Astrocyte (in vitro differentiated cells and primary cell): ENCODE measurements at regions not wholly inside any gene's neighbourhood (a gene's known extent, or its start where the extent isn't known, plus 50 kb on each side); places are given as distances from the start of the nearest gene placed in this dataset.
A peak's percentile ranks its signal among the peaks of the same experiment; 100 is the strongest.

ENCODE experiments used
- DNase-seq: peaks from one replicate; pipeline ENCODE4 v3.0.0-alpha.2; 2010; ENCODE audit warnings: low read depth
- FAIRE-seq: peaks from 2 replicates; lab custom pipeline; 2011; peaks lifted over from hg19 to GRCh38; lab: Jason Lieb, UNC
- H2AFZ ChIP-seq: 2 replicates; pipeline ENCODE4 v1.6.0; 2012; ENCODE audit warnings: low read depth, low read length, inconsistent platforms
- H3K27ac ChIP-seq: 2 replicates; pipeline ENCODE4 v1.5.1; 2011; ENCODE audit warnings: low read depth, low read length, inconsistent platforms
- H3K27me3 ChIP-seq: 2 replicates; pipeline ENCODE4 v1.6.0; 2011; ENCODE audit warnings: low read length, inconsistent platforms; ENCODE audit not compliant: insufficient read depth
- H3K36me3 ChIP-seq: 2 replicates; pipeline ENCODE4 v1.5.1; 2011; ENCODE audit warnings: low read length, inconsistent platforms; ENCODE audit not compliant: insufficient read depth
- H3K4me1 ChIP-seq: 2 replicates; pipeline ENCODE4 v1.5.1; 2011; ENCODE audit warnings: low read length, inconsistent platforms; ENCODE audit not compliant: insufficient read depth
- H3K4me2 ChIP-seq: 2 replicates; pipeline ENCODE4 v1.6.0; 2012; ENCODE audit warnings: low read length, inconsistent platforms
- H3K4me3 ChIP-seq: 2 replicates; pipeline ENCODE4 v1.5.1; 2011; ENCODE audit warnings: low read depth, mild to moderate bottlenecking, low read length, inconsistent platforms; ENCODE audit not compliant: insufficient read depth
- H3K79me2 ChIP-seq: 2 replicates; pipeline ENCODE4 v1.6.0; 2012; ENCODE audit warnings: mild to moderate bottlenecking, low read length, inconsistent platforms; ENCODE audit not compliant: insufficient read depth
- H3K9ac ChIP-seq: 2 replicates; pipeline ENCODE4 v1.6.0; 2012; ENCODE audit warnings: mild to moderate bottlenecking, low read length, inconsistent platforms
- H3K9me3 ChIP-seq: 2 replicates; pipeline ENCODE4 v1.5.1; 2012; ENCODE audit warnings: low read depth, mild to moderate bottlenecking, low read length, inconsistent platforms; ENCODE audit not compliant: insufficient read depth
- H4K20me1 ChIP-seq: 2 replicates; pipeline ENCODE4 v1.6.0; 2012; ENCODE audit warnings: low read length, inconsistent platforms; ENCODE audit not compliant: insufficient read depth
- H3K27ac Mint-ChIP-seq: one replicate; pipeline ENCODE4 v1.8.0; 2021; ENCODE audit warnings: mild to moderate bottlenecking, mixed read lengths; ENCODE audit not compliant: unreplicated experiment
- H3K27me3 Mint-ChIP-seq: one replicate; pipeline ENCODE4 v1.8.0; 2021; ENCODE audit warnings: low read depth, mixed read lengths; ENCODE audit not compliant: unreplicated experiment
- H3K36me3 Mint-ChIP-seq: one replicate; pipeline ENCODE4 v1.8.0; 2021; ENCODE audit warnings: low read depth, mixed read lengths; ENCODE audit not compliant: unreplicated experiment
- H3K4me1 Mint-ChIP-seq: one replicate; pipeline ENCODE4 v1.8.0; 2021; ENCODE audit warnings: low read depth, mixed read lengths; ENCODE audit not compliant: unreplicated experiment
- H3K4me3 Mint-ChIP-seq: one replicate; pipeline ENCODE4 v1.8.0; 2021; ENCODE audit warnings: mild to moderate bottlenecking, moderate library complexity, mixed read lengths; ENCODE audit not compliant: unreplicated experiment
- H3K9me3 Mint-ChIP-seq: one replicate; pipeline ENCODE4 v1.8.0; 2021; ENCODE audit warnings: mild to moderate bottlenecking, mixed read lengths; ENCODE audit not compliant: unreplicated experiment
- EZH2 ChIP-seq: IDR thresholded peaks from 2 replicates; pipeline ENCODE4 v1.6.1; 2012; ENCODE audit warnings: mild to moderate bottlenecking, low read length, inconsistent platforms; ENCODE audit not compliant: insufficient read depth
- TF ChIP-seq, protein P1 (sequence below): IDR thresholded peaks from 2 replicates; pipeline ENCODE4 v1.5.1; 2011; ENCODE audit warnings: low read depth, mild to moderate bottlenecking, inconsistent platforms, low read length, moderate library complexity; ENCODE audit not compliant: insufficient read depth

DNA sequence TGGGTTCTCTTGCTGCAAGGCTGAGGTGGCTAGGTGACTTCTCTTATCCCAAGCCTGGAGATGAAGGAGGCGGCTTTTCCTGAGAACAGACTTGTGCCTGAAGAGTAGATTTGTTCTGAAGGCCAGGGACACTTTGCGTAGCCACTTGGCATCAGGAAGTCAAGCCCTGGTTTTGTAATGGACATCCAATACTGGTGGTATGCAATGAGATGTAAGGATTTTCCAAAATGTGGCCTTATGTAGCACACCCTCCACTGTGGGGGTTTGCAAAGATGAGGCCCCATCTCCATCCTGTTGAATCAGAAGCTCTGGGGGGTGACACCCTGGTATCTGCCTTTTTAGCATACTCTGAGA lies 124.5 kb upstream of the IPO9 start:
- Histone ChIP-seq H3K36me3 (peaks cover 5% of the 10 kb centered on the region), H3K4me3 (no peak overlapping the region), H3K79me2 (peaks cover 85% of the 10 kb centered on the region), H3K27ac (no peak overlapping the region), H4K20me1 (peaks cover 66% of the 10 kb centered on the region), H3K9me3 (no peaks in the 10 kb centered on the region), H3K4me1 (peaks cover 47% of the 10 kb centered on the region), H3K4me2 (peak overlapping the region; percentile 43), H2AFZ (no peak overlapping the region), H3K9ac (no peak overlapping the region), H3K27me3 (no peaks in the 10 kb centered on the region)
- H3K27me3 Mint-ChIP-seq = no peaks in the 10 kb centered on the region
- peaks cover 1% of the 10 kb centered on the region for H3K9me3 Mint-ChIP-seq
- H3K27ac Mint-ChIP-seq = no peak overlapping the region
- no peak for FAIRE-seq
- peaks cover 11% of the 10 kb centered on the region for H3K36me3 Mint-ChIP-seq
- H3K4me3 Mint-ChIP-seq = no peak overlapping the region
- no peak for TF ChIP-seq EZH2
- TF ChIP-seq, protein P1, sequence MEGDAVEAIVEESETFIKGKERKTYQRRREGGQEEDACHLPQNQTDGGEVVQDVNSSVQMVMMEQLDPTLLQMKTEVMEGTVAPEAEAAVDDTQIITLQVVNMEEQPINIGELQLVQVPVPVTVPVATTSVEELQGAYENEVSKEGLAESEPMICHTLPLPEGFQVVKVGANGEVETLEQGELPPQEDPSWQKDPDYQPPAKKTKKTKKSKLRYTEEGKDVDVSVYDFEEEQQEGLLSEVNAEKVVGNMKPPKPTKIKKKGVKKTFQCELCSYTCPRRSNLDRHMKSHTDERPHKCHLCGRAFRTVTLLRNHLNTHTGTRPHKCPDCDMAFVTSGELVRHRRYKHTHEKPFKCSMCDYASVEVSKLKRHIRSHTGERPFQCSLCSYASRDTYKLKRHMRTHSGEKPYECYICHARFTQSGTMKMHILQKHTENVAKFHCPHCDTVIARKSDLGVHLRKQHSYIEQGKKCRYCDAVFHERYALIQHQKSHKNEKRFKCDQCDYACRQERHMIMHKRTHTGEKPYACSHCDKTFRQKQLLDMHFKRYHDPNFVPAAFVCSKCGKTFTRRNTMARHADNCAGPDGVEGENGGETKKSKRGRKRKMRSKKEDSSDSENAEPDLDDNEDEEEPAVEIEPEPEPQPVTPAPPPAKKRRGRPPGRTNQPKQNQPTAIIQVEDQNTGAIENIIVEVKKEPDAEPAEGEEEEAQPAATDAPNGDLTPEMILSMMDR = no peak
- no peak for DNase-seq
- H3K4me1 Mint-ChIP-seq = peaks cover 36% of the 10 kb centered on the region

GRCh38 chr1:201705389-201705788 lies 123.6 kb upstream of the IPO9 start:
- Mint-ChIP-seq H3K4me1 (peaks cover 43% of the 10 kb centered on the region), H3K27me3 (no peaks in the 10 kb centered on the region), H3K36me3 (peaks cover 4% of the 10 kb centered on the region), H3K27ac (no peak overlapping the region), H3K9me3 (no peaks in the 10 kb centered on the region), H3K4me3 (no peak overlapping the region)
- H3K9me3 ChIP-seq = no peaks in the 10 kb centered on the region
- H4K20me1 ChIP-seq = peaks cover 66% of the 10 kb centered on the region
- no peak for TF ChIP-seq EZH2
- TF ChIP-seq, protein P1 = no peak
- H3K4me2 ChIP-seq = no peak overlapping the region
- H3K36me3 ChIP-seq = peaks cover 5% of the 10 kb centered on the region
- H3K27me3 ChIP-seq = no peaks in the 10 kb centered on the region
- H3K4me3 ChIP-seq = no peak overlapping the region
- no peak for FAIRE-seq
- no peak for DNase-seq
- H3K79me2 ChIP-seq = peaks cover 90% of the 10 kb centered on the region
- peaks cover 57% of the 10 kb centered on the region for H3K4me1 ChIP-seq
- no peak overlapping the region for H3K27ac ChIP-seq
- no peak overlapping the region for H3K9ac ChIP-seq
- H2AFZ ChIP-seq = no peak overlapping the region

DNA sequence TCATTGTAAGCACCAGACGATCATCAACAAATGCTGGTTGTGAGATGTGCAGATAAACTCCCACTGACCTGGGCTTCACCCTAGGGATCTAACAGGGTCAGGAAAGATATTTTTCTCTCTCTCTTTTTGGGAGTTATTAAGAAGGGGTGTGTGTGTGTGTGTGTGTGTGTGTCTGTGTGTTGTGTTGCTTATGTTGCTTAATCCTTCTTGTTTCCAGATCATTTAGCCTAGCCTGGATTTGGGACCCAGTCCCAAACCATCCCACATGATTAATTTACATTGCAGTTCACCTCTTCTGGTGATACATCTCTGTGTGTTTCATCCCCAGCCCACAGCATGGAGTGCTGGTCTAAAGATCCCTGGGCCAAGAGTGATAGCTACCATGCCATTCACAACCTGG lies 122.8 kb upstream of the IPO9 start:
- Mint-ChIP-seq H3K36me3 (peaks cover 4% of the 10 kb centered on the region), H3K9me3 (no peaks in the 10 kb centered on the region), H3K27ac (no peak overlapping the region), H3K4me1 (peaks cover 49% of the 10 kb centered on the region), H3K27me3 (no peaks in the 10 kb centered on the region), H3K4me3 (no peak overlapping the region)
- no peak for TF ChIP-seq EZH2
- TF ChIP-seq, protein P1 = no peak
- H3K4me3 ChIP-seq = no peak overlapping the region
- peaks cover 66% of the 10 kb centered on the region for H4K20me1 ChIP-seq
- H3K79me2 ChIP-seq = peaks cover 96% of the 10 kb centered on the region
- H2AFZ ChIP-seq = no peak overlapping the region
- DNase-seq (peak; percentile 79), FAIRE-seq (no peak)
- H3K9ac ChIP-seq = peak overlapping the region; percentile 23
- no peak overlapping the region for H3K27ac ChIP-seq
- peaks cover 5% of the 10 kb centered on the region for H3K36me3 ChIP-seq
- H3K27me3 ChIP-seq = no peaks in the 10 kb centered on the region
- H3K4me1 ChIP-seq = peaks cover 64% of the 10 kb centered on the region
- H3K9me3 ChIP-seq = no peaks in the 10 kb centered on the region
- no peak overlapping the region for H3K4me2 ChIP-seq
